NT2/D1 (cell line): ENCODE measurements at regions not wholly inside any gene's neighbourhood (a gene's known extent, or its start where the extent isn't known, plus 50 kb on each side); places are given as distances from the start of the nearest gene placed in this dataset.

ENCODE experiments used
- YY1 ChIP-seq: IDR thresholded peaks from 2 replicates; pipeline ENCODE4 v1.6.1; 2011; ENCODE audit not compliant: insufficient read length, insufficient read depth
- ZNF274 ChIP-seq: IDR thresholded peaks from 2 replicates; pipeline ENCODE4 v1.6.1; 2011; ENCODE audit warnings: mild to moderate bottlenecking, low read depth, low read length

- TF ChIP-seq ZNF274 (no peak), YY1 (no peak)
Measured at GRCh38 chr1:19010995-19011844, 54.7 kb upstream of the IFFO2 start.
